H1 (cell line): ENCODE measurements at regions not wholly inside any gene's neighbourhood (a gene's known extent, or its start where the extent isn't known, plus 50 kb on each side); places are given as distances from the start of the nearest gene placed in this dataset.

ENCODE experiments used
- ATF2 ChIP-seq: IDR thresholded peaks from 2 replicates; pipeline ENCODE4 v1.6.1; 2012; ENCODE audit warnings: low read length, inconsistent platforms
- CHD7 ChIP-seq: fragments of 300-600 bp; sonication (generic); IDR thresholded peaks from 2 replicates; pipeline ENCODE4 v1.7.1; 2012; ENCODE audit warnings: low read length, moderate library complexity, mild to moderate bottlenecking, inconsistent platforms; ENCODE audit not compliant: insufficient replicate concordance
- E2F6 ChIP-seq: IDR thresholded peaks from 2 replicates; pipeline ENCODE4 v1.6.1; 2012; ENCODE audit warnings: inconsistent platforms
- NANOG ChIP-seq: IDR thresholded peaks from 2 replicates; pipeline ENCODE4 v1.6.1; 2011; ENCODE audit warnings: low read length, low read depth, mild to moderate bottlenecking, inconsistent platforms; ENCODE audit not compliant: insufficient read depth, poor library complexity, severe bottlenecking
- POU5F1 ChIP-seq: IDR thresholded peaks from 2 replicates; pipeline ENCODE4 v1.6.1; 2011; ENCODE audit warnings: low read depth, mild to moderate bottlenecking, low read length, moderate library complexity
- SAP30 ChIP-seq: fragments of 300-600 bp; sonication (generic); IDR thresholded peaks from 2 replicates; pipeline ENCODE4 v1.7.1; 2012; ENCODE audit warnings: low read length, moderate library complexity, mild to moderate bottlenecking, inconsistent platforms; ENCODE audit not compliant: insufficient read depth, insufficient replicate concordance
- SP4 ChIP-seq: IDR thresholded peaks from 2 replicates; pipeline ENCODE4 v1.6.1; 2012; ENCODE audit warnings: low read length, inconsistent platforms
- TEAD4 ChIP-seq: IDR thresholded peaks from 2 replicates; pipeline ENCODE4 v1.6.1; 2012; ENCODE audit warnings: low read depth, low read length, inconsistent platforms, mixed read lengths

- no peak for TF ChIP-seq CHD7
- TF ChIP-seq E2F6: no peak
- no peak for TF ChIP-seq NANOG
- no peak for TF ChIP-seq SP4
- no peak for TF ChIP-seq SAP30
- no peak for TF ChIP-seq TEAD4
- no peak for TF ChIP-seq ATF2
- no peak for TF ChIP-seq POU5F1
Observed at GRCh38 chr2:226489775-226490541, 309.7 kb downstream of the IRS1 start (continued).
